ENCODE measurements at regions not wholly inside any gene's neighbourhood (a gene's known extent, or its start where the extent isn't known, plus 50 kb on each side); places are given as distances from the start of the nearest gene placed in this dataset.

DNA sequence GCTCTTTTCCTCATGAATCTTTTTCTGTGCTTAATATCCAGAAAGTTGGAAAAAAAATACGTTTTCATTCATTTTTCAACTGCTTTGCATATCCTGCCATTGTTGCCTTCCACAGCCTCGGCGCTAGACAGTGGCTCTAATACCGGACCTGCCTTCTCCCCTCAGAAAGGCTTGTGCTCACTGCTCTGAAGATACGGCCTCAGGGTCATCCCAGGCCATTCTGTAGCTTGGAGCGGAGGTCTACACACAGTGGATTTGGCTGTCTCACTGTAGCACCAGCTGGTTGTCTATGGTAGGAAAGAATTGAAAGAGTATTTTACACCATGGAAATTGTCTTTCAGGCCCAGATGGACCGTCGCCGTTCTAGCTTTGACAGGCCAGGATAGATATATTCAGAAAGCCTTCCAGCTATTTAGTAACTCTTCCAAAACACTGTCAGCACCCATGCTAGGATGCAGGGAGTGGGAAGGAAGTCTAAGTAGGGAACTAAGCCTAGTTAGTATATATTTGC is 242.0 kb downstream of the TMEM182 start:
- Histone ChIP-seq H3F3A (replicated peaks; ENCODE audit: insufficient read depth) (no peaks in the 10 kb centered on the region), H3K4me2 (no peak overlapping the region), H3K9me2 (no peaks in the 10 kb centered on the region), H3K27me3 (ENCODE audit: insufficient read depth) (0 out of 2 replicates have a peak, but pooled peaks cover 2% of the 10 kb centered on the region), H3K79me2 (ENCODE audit: insufficient read depth) (no peaks in the 10 kb centered on the region), H2AFZ (ENCODE audit: low read depth) (no peak overlapping the region), H3K27ac (ENCODE audit: low read depth in 2 of 2, low read length in 1 of 2) (no peak overlapping the region), H3K4me1 (ENCODE audit: control insufficient read depth in 1 of 2, insufficient read depth in 2 of 2, low read depth in 1 of 2, low read length in 1 of 2) (peaks cover 0 to 2% of the 10 kb centered on the region in 2 experiments; a peak in 1 of 4 replicates), H3K9me3 (no peaks in the 10 kb centered on the region), H3K9ac (no peak overlapping the region), H3K36me3 (replicated peaks in 1 of 2; ENCODE audit: control insufficient read depth in 1 of 2, insufficient read depth in 2 of 2, low read length in 1 of 2) (no peaks in the 10 kb centered on the region), H3K4me3 (ENCODE audit: low read depth in 2 of 2, low read length in 1 of 2) (no peak overlapping the region), H4K20me1 (ENCODE audit: insufficient read depth) (no peaks in the 10 kb centered on the region)
- ChIA-PET POLR2A (no interaction called here), CTCF (no interaction called here)
- WGBS (ENCODE audit: low lambda C conversion rate), result 29% methylated on average over 9 of the region's 9 CpGs
- no peak for TF ChIP-seq MXI1 (IDR thresholded peaks at IDR 0.05; ENCODE audit: low read depth, low read length)
- TF ChIP-seq CHD2 (IDR thresholded peaks at IDR 0.05; ENCODE audit: low read length, partially characterized antibody), result no peak
- no peak for TF ChIP-seq MEF2A (IDR thresholded peaks at IDR 0.05; ENCODE audit: borderline replicate concordance, low read depth)
- TF ChIP-seq, protein P1, sequence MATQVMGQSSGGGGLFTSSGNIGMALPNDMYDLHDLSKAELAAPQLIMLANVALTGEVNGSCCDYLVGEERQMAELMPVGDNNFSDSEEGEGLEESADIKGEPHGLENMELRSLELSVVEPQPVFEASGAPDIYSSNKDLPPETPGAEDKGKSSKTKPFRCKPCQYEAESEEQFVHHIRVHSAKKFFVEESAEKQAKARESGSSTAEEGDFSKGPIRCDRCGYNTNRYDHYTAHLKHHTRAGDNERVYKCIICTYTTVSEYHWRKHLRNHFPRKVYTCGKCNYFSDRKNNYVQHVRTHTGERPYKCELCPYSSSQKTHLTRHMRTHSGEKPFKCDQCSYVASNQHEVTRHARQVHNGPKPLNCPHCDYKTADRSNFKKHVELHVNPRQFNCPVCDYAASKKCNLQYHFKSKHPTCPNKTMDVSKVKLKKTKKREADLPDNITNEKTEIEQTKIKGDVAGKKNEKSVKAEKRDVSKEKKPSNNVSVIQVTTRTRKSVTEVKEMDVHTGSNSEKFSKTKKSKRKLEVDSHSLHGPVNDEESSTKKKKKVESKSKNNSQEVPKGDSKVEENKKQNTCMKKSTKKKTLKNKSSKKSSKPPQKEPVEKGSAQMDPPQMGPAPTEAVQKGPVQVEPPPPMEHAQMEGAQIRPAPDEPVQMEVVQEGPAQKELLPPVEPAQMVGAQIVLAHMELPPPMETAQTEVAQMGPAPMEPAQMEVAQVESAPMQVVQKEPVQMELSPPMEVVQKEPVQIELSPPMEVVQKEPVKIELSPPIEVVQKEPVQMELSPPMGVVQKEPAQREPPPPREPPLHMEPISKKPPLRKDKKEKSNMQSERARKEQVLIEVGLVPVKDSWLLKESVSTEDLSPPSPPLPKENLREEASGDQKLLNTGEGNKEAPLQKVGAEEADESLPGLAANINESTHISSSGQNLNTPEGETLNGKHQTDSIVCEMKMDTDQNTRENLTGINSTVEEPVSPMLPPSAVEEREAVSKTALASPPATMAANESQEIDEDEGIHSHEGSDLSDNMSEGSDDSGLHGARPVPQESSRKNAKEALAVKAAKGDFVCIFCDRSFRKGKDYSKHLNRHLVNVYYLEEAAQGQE (IDR thresholded peaks at IDR 0.05; ENCODE audit: low read depth, low read length), result no peak
- TF ChIP-seq USF1 (IDR thresholded peaks at IDR 0.05; ENCODE audit: borderline replicate concordance, low read depth), result no peak
- no peak for TF ChIP-seq YY1 (IDR thresholded peaks at IDR 0.05; ENCODE audit: low read depth)
- TF ChIP-seq IRF3 (IDR thresholded peaks at IDR 0.05; ENCODE audit: low read depth, low read length), result no peak
- TF ChIP-seq, protein P2, sequence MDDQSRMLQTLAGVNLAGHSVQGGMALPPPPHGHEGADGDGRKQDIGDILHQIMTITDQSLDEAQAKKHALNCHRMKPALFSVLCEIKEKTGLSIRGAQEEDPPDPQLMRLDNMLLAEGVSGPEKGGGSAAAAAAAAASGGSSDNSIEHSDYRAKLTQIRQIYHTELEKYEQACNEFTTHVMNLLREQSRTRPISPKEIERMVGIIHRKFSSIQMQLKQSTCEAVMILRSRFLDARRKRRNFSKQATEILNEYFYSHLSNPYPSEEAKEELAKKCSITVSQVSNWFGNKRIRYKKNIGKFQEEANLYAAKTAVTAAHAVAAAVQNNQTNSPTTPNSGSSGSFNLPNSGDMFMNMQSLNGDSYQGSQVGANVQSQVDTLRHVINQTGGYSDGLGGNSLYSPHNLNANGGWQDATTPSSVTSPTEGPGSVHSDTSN (IDR thresholded peaks at IDR 0.05), result no peak
- no peak for TF ChIP-seq RAD21 (IDR thresholded peaks at IDR 0.05; ENCODE audit: low read length)
- no peak for TF ChIP-seq RXRA (IDR thresholded peaks at IDR 0.05; ENCODE audit: borderline replicate concordance, low read depth)
- TF ChIP-seq SIN3A (IDR thresholded peaks at IDR 0.05; ENCODE audit: borderline replicate concordance, low read depth, low read length), result no peak
- TF ChIP-seq FOSL2 (IDR thresholded peaks at IDR 0.05; ENCODE audit: borderline replicate concordance, low read depth), result no peak
- TF ChIP-seq, protein P3, sequence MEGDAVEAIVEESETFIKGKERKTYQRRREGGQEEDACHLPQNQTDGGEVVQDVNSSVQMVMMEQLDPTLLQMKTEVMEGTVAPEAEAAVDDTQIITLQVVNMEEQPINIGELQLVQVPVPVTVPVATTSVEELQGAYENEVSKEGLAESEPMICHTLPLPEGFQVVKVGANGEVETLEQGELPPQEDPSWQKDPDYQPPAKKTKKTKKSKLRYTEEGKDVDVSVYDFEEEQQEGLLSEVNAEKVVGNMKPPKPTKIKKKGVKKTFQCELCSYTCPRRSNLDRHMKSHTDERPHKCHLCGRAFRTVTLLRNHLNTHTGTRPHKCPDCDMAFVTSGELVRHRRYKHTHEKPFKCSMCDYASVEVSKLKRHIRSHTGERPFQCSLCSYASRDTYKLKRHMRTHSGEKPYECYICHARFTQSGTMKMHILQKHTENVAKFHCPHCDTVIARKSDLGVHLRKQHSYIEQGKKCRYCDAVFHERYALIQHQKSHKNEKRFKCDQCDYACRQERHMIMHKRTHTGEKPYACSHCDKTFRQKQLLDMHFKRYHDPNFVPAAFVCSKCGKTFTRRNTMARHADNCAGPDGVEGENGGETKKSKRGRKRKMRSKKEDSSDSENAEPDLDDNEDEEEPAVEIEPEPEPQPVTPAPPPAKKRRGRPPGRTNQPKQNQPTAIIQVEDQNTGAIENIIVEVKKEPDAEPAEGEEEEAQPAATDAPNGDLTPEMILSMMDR (IDR thresholded peaks at IDR 0.05), result no peak
- no peak for TF ChIP-seq FOXJ3 (CRISPR knock-in tag; IDR thresholded peaks at IDR 0.05)
- TF ChIP-seq RCOR1 (IDR thresholded peaks at IDR 0.05; ENCODE audit: low read length), result no peak
- no peak for TF ChIP-seq TCF12 (IDR thresholded peaks at IDR 0.05)
- TF ChIP-seq ELF1 (IDR thresholded peaks at IDR 0.05), result no peak
- DNase-seq, result no peak

Measured in SK-N-SH (cell line).